Caco-2 (cell line): ENCODE measurements at regions not wholly inside any gene's neighbourhood (a gene's known extent, or its start where the extent isn't known, plus 50 kb on each side); places are given as distances from the start of the nearest gene placed in this dataset.
"Not testable (repeated sequence)": the region's sequence is repeated elsewhere in the genome, so short reads cannot be mapped to it uniquely, and the experiment has no call there.

Experiments used
- BruUV-seq: library from RNA; stranded (reverse); fragments of 400-500 nt; replicated peaks from 2 replicates; lab custom pipeline; 2021; lab: Mats Ljungman, UMichigan
- CTCF ChIA-PET: fragments of 300-600 bp; sonication (Branson Sonifier 250); formaldehyde crosslinking; loops from one replicate; lab custom pipeline; 2022; ENCODE audit warnings: antibody characterized with exemption; lab: Charles Lee
- POLR2A ChIA-PET: fragments of 300-600 bp; sonication (Branson Sonifier 250); formaldehyde crosslinking; loops from one replicate; lab custom pipeline; 2022; ENCODE audit warnings: antibody characterized with exemption; lab: Charles Lee
- DNase-seq, 2 experiments: peaks; one replicate each; pipeline versions ENCODE4 v3.0.0 to v3.0.0-alpha.2; 2020 to 2022
- H3K27me3 ChIP-seq: replicated peaks from 2 replicates; pipeline ENCODE4 v1.6.0; 2011; ENCODE audit warnings: low read length; ENCODE audit not compliant: control insufficient read depth, insufficient read depth
- H3K36me3 ChIP-seq: 2 replicates; pipeline ENCODE4 v1.5.1; 2011; ENCODE audit warnings: low read length; ENCODE audit not compliant: control insufficient read depth, insufficient read depth
- H3K4me1 ChIP-seq: fragments of 250-450 bp; sonication (Bioruptor Pico); 2 replicates; pipeline ENCODE4 v1.5.1; 2020; ENCODE audit warnings: mild to moderate bottlenecking
- H3K4me3 ChIP-seq: 2 replicates; pipeline ENCODE4 v1.5.1; 2011; ENCODE audit warnings: low read depth, mild to moderate bottlenecking, control low read depth, low read length
- H3K9me3 ChIP-seq: fragments of 250-450 bp; sonication (Bioruptor Pico); 2 replicates; pipeline ENCODE4 v1.5.1; 2020; ENCODE audit warnings: mild to moderate bottlenecking, moderate library complexity
- H3K27ac Mint-ChIP-seq: one replicate; pipeline ENCODE4 v1.8.0; 2022; ENCODE audit warnings: mixed read lengths; ENCODE audit not compliant: unreplicated experiment
- H3K27me3 Mint-ChIP-seq: one replicate; pipeline ENCODE4 v1.8.0; 2022; ENCODE audit warnings: mixed read lengths; ENCODE audit not compliant: insufficient read depth, unreplicated experiment
- H3K36me3 Mint-ChIP-seq: one replicate; pipeline ENCODE4 v1.8.0; 2022; ENCODE audit warnings: mild to moderate bottlenecking, mixed read lengths; ENCODE audit not compliant: insufficient read depth, unreplicated experiment
- H3K4me1 Mint-ChIP-seq: one replicate; pipeline ENCODE4 v1.8.0; 2022; ENCODE audit warnings: low read depth, mixed read lengths; ENCODE audit not compliant: unreplicated experiment
- H3K4me3 Mint-ChIP-seq: one replicate; pipeline ENCODE4 v1.8.0; 2022; ENCODE audit warnings: mild to moderate bottlenecking, moderate library complexity, mixed read lengths; ENCODE audit not compliant: unreplicated experiment
- H3K9me3 Mint-ChIP-seq: one replicate; pipeline ENCODE4 v1.8.0; 2022; ENCODE audit warnings: mixed read lengths; ENCODE audit not compliant: unreplicated experiment
- intact Hi-C: fragments of 100-400 bp; cut with micrococcal nuclease; formaldehyde crosslinking; loops from one replicate; pipeline ENCODE4 v1.10.0; 2022; ENCODE audit not compliant: unreplicated experiment
- TF ChIP-seq, protein P1 (sequence below), 2 experiments: fragments of 200-600 bp in 1 of 2; IDR thresholded peaks; 1 replicate in 1 of 2; 2 replicates in 1 of 2; pipeline versions ENCODE4 v1.5.1 to v1.8.0; 2011 to 2022; ENCODE audit warnings: antibody characterized with exemption in 1 of 2, control low read depth in 1 of 2, inconsistent platforms in 1 of 2, low read depth in 1 of 2, low read length in 1 of 2, mild to moderate bottlenecking in 1 of 2, moderate library complexity in 1 of 2; ENCODE audit not compliant: insufficient read depth in 1 of 2, severe bottlenecking in 1 of 2, unreplicated experiment in 1 of 2

DNA sequence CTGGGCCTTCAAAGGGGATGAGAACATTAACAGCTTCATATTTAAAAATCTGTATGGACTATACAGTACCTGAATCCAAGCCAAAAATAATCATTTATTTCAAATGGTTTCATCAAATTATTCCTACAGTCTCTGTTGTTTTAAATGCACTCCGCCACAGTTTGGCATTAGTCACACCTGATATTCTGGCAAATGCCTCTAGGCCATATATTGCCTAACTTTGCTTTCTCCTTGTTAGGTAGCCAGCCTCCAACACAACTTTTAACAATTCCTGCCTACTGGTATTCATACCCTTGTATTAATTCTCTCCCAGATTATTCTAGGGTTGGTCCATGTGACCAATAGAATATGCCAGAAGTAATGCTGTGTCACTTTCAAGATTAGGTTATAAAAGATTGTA is 146.6 kb upstream of the FANCL start:
- Mint-ChIP-seq H3K27ac (no peak overlapping the region), H3K4me1 (no peaks in the 10 kb centered on the region), H3K36me3 (no peaks in the 10 kb centered on the region), H3K27me3 (no peaks in the 10 kb centered on the region), H3K4me3 (no peak overlapping the region), H3K9me3 (peaks cover 11% of the 10 kb centered on the region)
- no TSS peak for BruUV-seq
- Histone ChIP-seq H3K36me3 (no peaks in the 10 kb centered on the region), H3K9me3 (no peaks in the 10 kb centered on the region), H3K27me3 (no peaks in the 10 kb centered on the region), H3K4me3 (no peak overlapping the region), H3K4me1 (no peaks in the 10 kb centered on the region)
- ChIA-PET CTCF (no interaction called here), POLR2A (no interaction called here)
- TF ChIP-seq, protein P1, sequence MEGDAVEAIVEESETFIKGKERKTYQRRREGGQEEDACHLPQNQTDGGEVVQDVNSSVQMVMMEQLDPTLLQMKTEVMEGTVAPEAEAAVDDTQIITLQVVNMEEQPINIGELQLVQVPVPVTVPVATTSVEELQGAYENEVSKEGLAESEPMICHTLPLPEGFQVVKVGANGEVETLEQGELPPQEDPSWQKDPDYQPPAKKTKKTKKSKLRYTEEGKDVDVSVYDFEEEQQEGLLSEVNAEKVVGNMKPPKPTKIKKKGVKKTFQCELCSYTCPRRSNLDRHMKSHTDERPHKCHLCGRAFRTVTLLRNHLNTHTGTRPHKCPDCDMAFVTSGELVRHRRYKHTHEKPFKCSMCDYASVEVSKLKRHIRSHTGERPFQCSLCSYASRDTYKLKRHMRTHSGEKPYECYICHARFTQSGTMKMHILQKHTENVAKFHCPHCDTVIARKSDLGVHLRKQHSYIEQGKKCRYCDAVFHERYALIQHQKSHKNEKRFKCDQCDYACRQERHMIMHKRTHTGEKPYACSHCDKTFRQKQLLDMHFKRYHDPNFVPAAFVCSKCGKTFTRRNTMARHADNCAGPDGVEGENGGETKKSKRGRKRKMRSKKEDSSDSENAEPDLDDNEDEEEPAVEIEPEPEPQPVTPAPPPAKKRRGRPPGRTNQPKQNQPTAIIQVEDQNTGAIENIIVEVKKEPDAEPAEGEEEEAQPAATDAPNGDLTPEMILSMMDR (IDR thresholded peaks at IDR 0.05; ENCODE audit: insufficient read depth in 1 of 2, low read depth in 1 of 2, low read length in 1 of 2, severe bottlenecking in 1 of 2, unreplicated experiment in 1 of 2), result no peak
- intact Hi-C loops, result no loop called here
- DNase-seq, result no peak

DNA sequence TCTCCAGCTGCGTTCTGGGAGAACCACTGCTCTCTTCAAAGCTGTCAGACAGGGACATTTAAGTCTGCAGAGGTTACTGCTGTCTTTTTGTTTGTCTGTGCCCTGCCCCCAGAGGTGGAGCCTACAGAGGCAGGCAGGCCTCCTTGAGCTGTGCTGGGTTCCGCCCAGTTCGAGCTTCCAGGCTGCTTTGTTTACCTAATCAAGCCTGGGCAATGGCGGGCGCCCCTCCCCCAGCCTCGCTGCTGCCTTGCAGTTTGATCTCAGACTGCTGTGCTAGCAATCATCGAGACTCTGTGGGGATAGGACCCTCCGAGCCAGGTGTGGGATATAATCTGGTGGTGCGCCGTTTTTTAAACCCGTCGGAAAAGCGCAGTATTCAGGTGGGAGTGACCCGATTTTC is 145.8 kb upstream of the FANCL start:
- not testable (repeated sequence) for BruUV-seq, H3K27me3 Mint-ChIP-seq, DNase-seq

DNA sequence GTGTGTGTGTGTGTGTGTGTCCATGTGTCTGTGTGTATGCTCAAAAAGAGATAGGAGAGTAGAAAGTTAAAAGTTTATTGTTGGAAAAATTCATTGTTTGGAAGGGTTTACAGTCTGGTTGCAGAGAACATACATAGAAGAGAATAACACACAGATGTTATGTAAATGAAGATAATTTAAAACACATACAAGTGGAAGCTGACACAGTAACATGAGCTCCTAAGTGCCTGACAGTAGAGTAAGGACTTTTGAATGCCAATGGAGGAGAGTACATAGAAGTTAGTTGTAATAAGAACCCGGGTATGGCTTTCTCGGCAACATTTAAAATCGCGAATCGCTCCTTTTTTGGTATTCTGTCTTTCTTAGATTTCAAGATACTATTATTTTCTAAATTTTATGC is 137.0 kb upstream of the FANCL start:
- TF ChIP-seq, protein P1 (IDR thresholded peaks at IDR 0.05; ENCODE audit: insufficient read depth in 1 of 2, low read depth in 1 of 2, low read length in 1 of 2, severe bottlenecking in 1 of 2, unreplicated experiment in 1 of 2), result no peak
- CTCF ChIA-PET, result no interaction called here
- BruUV-seq, result no TSS peak

More for the DNA sequence above, 145.8 kb upstream of the FANCL start:
- POLR2A ChIA-PET, H3K36me3 ChIP-seq, intact Hi-C loops, CTCF ChIA-PET, H3K4me1 Mint-ChIP-seq, H3K4me1 ChIP-seq, H3K9me3 ChIP-seq, H3K27ac Mint-ChIP-seq, H3K27me3 ChIP-seq, H3K4me3 Mint-ChIP-seq, H3K36me3 Mint-ChIP-seq, H3K4me3 ChIP-seq: not testable (repeated sequence)
- H3K9me3 Mint-ChIP-seq, result peaks cover 11% of the 10 kb centered on the region

DNA sequence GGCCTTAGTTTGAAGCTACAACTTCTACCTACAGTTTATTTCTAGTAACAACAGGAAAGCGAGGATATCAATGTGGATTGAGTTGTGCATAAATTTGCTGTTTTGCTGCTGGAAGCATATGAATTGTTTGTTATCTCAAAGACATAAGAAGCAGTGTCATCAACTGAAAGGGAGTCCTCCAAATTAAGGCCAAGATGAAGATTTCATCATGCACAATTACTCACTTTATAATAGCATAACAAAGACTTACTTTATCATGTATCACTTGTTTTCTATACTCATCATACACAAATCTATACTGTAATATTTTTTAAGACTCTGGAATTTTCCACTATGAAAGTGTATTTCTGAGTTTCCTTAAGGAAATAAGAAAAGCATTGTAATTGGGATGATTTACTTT is 136.1 kb upstream of the FANCL start:
- intact Hi-C loops, result no loop called here
- CTCF ChIA-PET, result no interaction called here
- Mint-ChIP-seq H3K4me3 (no peak overlapping the region), H3K27me3 (peaks cover 3% of the 10 kb centered on the region), H3K27ac (no peak overlapping the region), H3K9me3 (peaks cover 20% of the 10 kb centered on the region), H3K36me3 (no peaks in the 10 kb centered on the region), H3K4me1 (peaks cover 8% of the 10 kb centered on the region)
- BruUV-seq, result no TSS peak
- no peak for DNase-seq
- TF ChIP-seq, protein P1 (IDR thresholded peaks at IDR 0.05; ENCODE audit: insufficient read depth in 1 of 2, low read depth in 1 of 2, low read length in 1 of 2, severe bottlenecking in 1 of 2, unreplicated experiment in 1 of 2), result no peak
- POLR2A ChIA-PET, result no interaction called here
- Histone ChIP-seq H3K4me3 (no peak overlapping the region), H3K9me3 (peaks cover 4% of the 10 kb centered on the region; the same call in 1 of the 2 replicates), H3K36me3 (no peaks in the 10 kb centered on the region), H3K27me3 (no peaks in the 10 kb centered on the region), H3K4me1 (no peaks in the 10 kb centered on the region)

More for the DNA sequence above, 137.0 kb upstream of the FANCL start:
- H3K4me1 ChIP-seq, result no peaks in the 10 kb centered on the region
- peaks cover 8% of the 10 kb centered on the region for H3K4me1 Mint-ChIP-seq
- peaks cover 4% of the 10 kb centered on the region; the same call in 1 of the 2 replicates for H3K9me3 ChIP-seq
- H3K27ac Mint-ChIP-seq, result no peak overlapping the region
- no peaks in the 10 kb centered on the region for H3K36me3 ChIP-seq
- peaks cover 20% of the 10 kb centered on the region for H3K9me3 Mint-ChIP-seq
- H3K4me3 Mint-ChIP-seq, result no peak overlapping the region
- intact Hi-C loops, result no loop called here
- POLR2A ChIA-PET, result no interaction called here
- no peak for DNase-seq
- no peaks in the 10 kb centered on the region for H3K27me3 ChIP-seq
- no peak overlapping the region for H3K4me3 ChIP-seq
- H3K36me3 Mint-ChIP-seq, result no peaks in the 10 kb centered on the region
- H3K27me3 Mint-ChIP-seq, result no peaks in the 10 kb centered on the region
